ENCODE measurements at regions not wholly inside any gene's neighbourhood (a gene's known extent, or its start where the extent isn't known, plus 50 kb on each side); places are given as distances from the start of the nearest gene placed in this dataset.
"Not testable (repeated sequence)": the region's sequence is repeated elsewhere in the genome, so short reads cannot be mapped to it uniquely, and the experiment has no call there.

GRCh38 chr17:22356603-22357002 is 664.3 kb downstream of the KCNJ18 start:
- TF ChIP-seq YY1 (IDR thresholded peaks at IDR 0.05; ENCODE audit: insufficient read depth, insufficient read length); SUZ12 (IDR thresholded peaks at IDR 0.05; ENCODE audit: extremely low read depth, insufficient read depth, insufficient read length): not testable (repeated sequence)

All from NT2/D1 (cell line).